Parathyroid adenoma (tissue), 2 donors: ENCODE measurements at regions not wholly inside any gene's neighbourhood (a gene's known extent, or its start where the extent isn't known, plus 50 kb on each side); places are given as distances from the start of the nearest gene placed in this dataset.

Source experiments
- H2AFZ ChIP-seq: fragments of 300-600 bp; sonication (generic); one replicate; pipeline ENCODE4 v1.7.0; 2017; ENCODE audit warnings: antibody characterized with exemption, mild to moderate bottlenecking
- H3K27ac ChIP-seq: fragments of 300-600 bp; sonication (generic); one replicate; pipeline ENCODE4 v1.7.0; 2017
- H3K27me3 ChIP-seq: fragments of 300-600 bp; sonication (generic); one replicate; pipeline ENCODE4 v1.7.0; 2017; ENCODE audit warnings: low read length; ENCODE audit not compliant: control insufficient read depth, insufficient read depth
- H3K36me3 ChIP-seq: fragments of 300-600 bp; sonication (generic); one replicate; pipeline ENCODE4 v1.7.0; 2017; ENCODE audit warnings: low read length; ENCODE audit not compliant: control insufficient read depth, insufficient read depth
- H3K4me1 ChIP-seq: fragments of 300-600 bp; sonication (generic); one replicate; pipeline ENCODE4 v1.7.0; 2017; ENCODE audit warnings: control low read depth
- H3K4me2 ChIP-seq: fragments of 300-600 bp; sonication (generic); one replicate; pipeline ENCODE4 v1.7.0; 2017; ENCODE audit warnings: low read length
- H3K4me3 ChIP-seq: fragments of 300-600 bp; sonication (generic); one replicate; pipeline ENCODE4 v1.7.0; 2017; ENCODE audit warnings: low read depth, low read length
- H3K79me2 ChIP-seq: fragments of 300-600 bp; sonication (generic); one replicate; pipeline ENCODE4 v1.7.0; 2017; ENCODE audit warnings: control low read depth
- H3K9ac ChIP-seq: fragments of 300-600 bp; sonication (generic); one replicate; pipeline ENCODE4 v1.7.0; 2017; ENCODE audit warnings: mild to moderate bottlenecking
- H3K9me3 ChIP-seq: fragments of 300-600 bp; sonication (generic); one replicate; pipeline ENCODE4 v1.7.0; 2017; ENCODE audit warnings: low read length; ENCODE audit not compliant: control insufficient read depth
- CTCF ChIP-seq: fragments of 300-600 bp; sonication (generic); IDR thresholded peaks from one replicate; pipeline ENCODE4 v1.7.0; 2017; ENCODE audit warnings: antibody characterized with exemption, mild to moderate bottlenecking
- donor health status: primary hyperparathyroidism.

GRCh38 chr16:9469512-9469911 is 378.1 kb downstream of the HAPSTR1 start:
- H3K4me3 ChIP-seq, result no peak overlapping the region
- no peaks in the 10 kb centered on the region for H3K4me1 ChIP-seq
- H3K79me2 ChIP-seq, result no peaks in the 10 kb centered on the region
- no peaks in the 10 kb centered on the region for H3K27me3 ChIP-seq
- no peak overlapping the region for H3K4me2 ChIP-seq
- no peak overlapping the region for H3K9ac ChIP-seq
- TF ChIP-seq CTCF, result no peak
- no peaks in the 10 kb centered on the region for H3K9me3 ChIP-seq
- H3K27ac ChIP-seq, result no peak overlapping the region
- H2AFZ ChIP-seq, result no peak overlapping the region
- no peaks in the 10 kb centered on the region for H3K36me3 ChIP-seq

GRCh38 chr16:9476744-9477143 is 385.3 kb downstream of the HAPSTR1 start:
- H3K36me3 ChIP-seq, result no peaks in the 10 kb centered on the region
- no peaks in the 10 kb centered on the region for H3K4me1 ChIP-seq
- no peaks in the 10 kb centered on the region for H3K79me2 ChIP-seq
- H2AFZ ChIP-seq, result no peak overlapping the region
- H3K4me3 ChIP-seq, result no peak overlapping the region
- no peak overlapping the region for H3K27ac ChIP-seq
- H3K4me2 ChIP-seq, result no peak overlapping the region
- no peaks in the 10 kb centered on the region for H3K27me3 ChIP-seq
- no peak for TF ChIP-seq CTCF
- H3K9me3 ChIP-seq, result no peaks in the 10 kb centered on the region
- no peak overlapping the region for H3K9ac ChIP-seq

DNA sequence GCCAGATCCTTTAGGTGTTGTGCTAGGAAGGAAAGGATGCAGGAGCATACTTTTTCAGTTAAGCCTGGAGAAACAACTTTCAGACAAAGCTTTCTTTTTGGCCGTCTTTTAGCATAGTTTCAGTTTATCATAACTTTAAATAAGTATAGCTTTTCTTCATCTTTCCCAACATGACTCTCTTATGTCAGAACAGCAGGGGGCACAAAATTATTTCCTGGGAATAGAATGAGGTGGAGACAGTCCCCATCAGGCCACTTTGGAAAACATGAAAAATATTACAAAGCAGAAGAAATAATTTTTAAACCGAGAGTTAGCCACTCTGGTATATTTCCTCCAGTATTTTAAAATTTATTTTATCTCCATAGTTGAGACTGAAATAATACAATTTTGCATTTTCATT is 387.6 kb downstream of the HAPSTR1 start:
- H3K4me3 ChIP-seq, result no peak overlapping the region
- H3K79me2 ChIP-seq, result no peaks in the 10 kb centered on the region
- H3K4me2 ChIP-seq, result no peak overlapping the region
- H3K4me1 ChIP-seq, result no peaks in the 10 kb centered on the region
- H3K9me3 ChIP-seq, result no peaks in the 10 kb centered on the region
- no peak for TF ChIP-seq CTCF
- no peak overlapping the region for H3K9ac ChIP-seq
- H3K27me3 ChIP-seq, result no peaks in the 10 kb centered on the region
- no peak overlapping the region for H2AFZ ChIP-seq
- H3K27ac ChIP-seq, result no peak overlapping the region
- no peaks in the 10 kb centered on the region for H3K36me3 ChIP-seq

- no peak overlapping the region for H3K9ac ChIP-seq
- no peak overlapping the region for H2AFZ ChIP-seq
- H3K36me3 ChIP-seq, result no peaks in the 10 kb centered on the region
- H3K9me3 ChIP-seq, result no peaks in the 10 kb centered on the region
- TF ChIP-seq CTCF, result no peak
- no peak overlapping the region for H3K4me3 ChIP-seq
- H3K27ac ChIP-seq, result no peak overlapping the region
- no peaks in the 10 kb centered on the region for H3K79me2 ChIP-seq
- H3K4me1 ChIP-seq, result no peaks in the 10 kb centered on the region
- H3K27me3 ChIP-seq, result no peaks in the 10 kb centered on the region
- no peak overlapping the region for H3K4me2 ChIP-seq
Observed at GRCh38 chr16:9480503-9480902, 389.1 kb downstream of the HAPSTR1 start.
